NT2/D1 (cell line): ENCODE measurements at regions not wholly inside any gene's neighbourhood (a gene's known extent, or its start where the extent isn't known, plus 50 kb on each side); places are given as distances from the start of the nearest gene placed in this dataset.

ENCODE experiments used
- SUZ12 ChIP-seq: IDR thresholded peaks from 2 replicates; pipeline ENCODE4 v1.6.1; 2011; ENCODE audit not compliant: insufficient read length, insufficient read depth; ENCODE audit errors: extremely low read depth
- YY1 ChIP-seq: IDR thresholded peaks from 2 replicates; pipeline ENCODE4 v1.6.1; 2011; ENCODE audit not compliant: insufficient read length, insufficient read depth
- ZNF274 ChIP-seq: IDR thresholded peaks from 2 replicates; pipeline ENCODE4 v1.6.1; 2011; ENCODE audit warnings: mild to moderate bottlenecking, low read depth, low read length

DNA sequence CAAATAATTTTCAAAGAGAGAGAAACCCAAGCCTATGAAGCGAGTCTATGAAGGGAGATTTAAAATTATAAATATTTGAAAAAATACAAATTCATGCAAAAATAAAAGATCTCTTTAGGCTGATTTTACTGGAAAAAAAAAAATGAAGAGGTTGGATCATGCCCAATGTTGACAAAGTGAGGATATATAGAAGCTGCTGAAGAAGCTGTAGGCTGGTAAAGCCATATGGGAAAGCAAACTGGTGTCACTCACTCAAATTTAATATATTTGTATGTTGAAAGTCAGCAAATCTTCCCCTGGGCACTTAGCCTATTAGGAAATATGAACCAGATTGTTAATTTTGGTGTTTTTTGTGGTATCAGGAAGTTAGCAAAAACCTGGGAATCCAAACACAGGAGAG, 61.8 kb upstream of the BCHE start:
- TF ChIP-seq ZNF274, result no peak
- TF ChIP-seq SUZ12, result no peak
- TF ChIP-seq YY1, result no peak
